Hematopoietic multipotent progenitor cell treated with erythropoietin and hydrocortisone succinate and interleukin-3 and kit ligand, for 15 days (in vitro differentiated cells): ENCODE measurements at regions not wholly inside any gene's neighbourhood (a gene's known extent, or its start where the extent isn't known, plus 50 kb on each side); places are given as distances from the start of the nearest gene placed in this dataset.
"Not testable (repeated sequence)": the region's sequence is repeated elsewhere in the genome, so short reads cannot be mapped to it uniquely, and the experiment has no call there.

Experiments
- DNase-seq: peaks from one replicate; pipeline ENCODE4 v3.0.0-alpha.2; 2015; ENCODE audit warnings: low spot score

DNA sequence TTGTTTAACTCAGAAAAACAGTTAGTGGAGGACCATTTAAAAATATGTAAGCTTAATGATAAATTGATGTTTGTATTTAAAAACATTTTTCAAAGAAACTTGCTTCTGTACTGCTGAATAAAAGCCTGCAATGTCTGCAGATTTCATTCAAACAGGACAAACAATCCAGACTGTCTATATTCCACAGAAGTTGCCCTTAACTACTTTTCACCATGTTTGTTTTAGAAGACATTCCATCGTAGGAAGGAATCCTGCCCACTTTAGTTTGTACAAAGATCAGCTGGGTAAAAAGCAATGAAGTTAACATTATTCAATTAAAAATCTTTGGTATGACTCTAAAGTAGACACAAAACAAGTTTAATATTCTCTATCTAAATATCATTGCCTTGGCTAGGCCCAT lies 195.7 kb upstream of the CCNH start:
- DNase-seq: no peak

DNA sequence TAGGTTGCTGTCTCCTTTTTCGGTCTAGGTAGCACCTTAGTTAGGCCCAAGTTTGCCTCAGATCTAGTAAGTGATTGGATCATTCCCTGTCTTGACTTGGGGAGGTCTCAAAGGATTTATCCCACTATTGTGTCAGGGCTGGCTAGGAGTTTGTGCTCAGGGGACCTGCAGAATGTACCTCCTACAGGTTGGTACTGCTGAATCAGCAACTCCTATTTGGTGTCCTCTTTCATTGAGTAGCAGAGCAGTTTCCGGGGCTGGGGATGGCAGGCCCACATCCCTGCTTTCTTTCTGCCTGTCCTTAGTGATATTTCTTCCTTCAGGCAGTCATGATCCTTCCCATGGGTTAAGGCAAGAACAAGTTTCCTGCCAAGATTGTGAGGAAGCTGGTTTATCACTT lies 192.9 kb upstream of the CCNH start:
- no peak for DNase-seq

- no peak for DNase-seq
These were observed 187.0 kb upstream of the CCNH start for GRCh38 chr5:87599778-87600177.

DNA sequence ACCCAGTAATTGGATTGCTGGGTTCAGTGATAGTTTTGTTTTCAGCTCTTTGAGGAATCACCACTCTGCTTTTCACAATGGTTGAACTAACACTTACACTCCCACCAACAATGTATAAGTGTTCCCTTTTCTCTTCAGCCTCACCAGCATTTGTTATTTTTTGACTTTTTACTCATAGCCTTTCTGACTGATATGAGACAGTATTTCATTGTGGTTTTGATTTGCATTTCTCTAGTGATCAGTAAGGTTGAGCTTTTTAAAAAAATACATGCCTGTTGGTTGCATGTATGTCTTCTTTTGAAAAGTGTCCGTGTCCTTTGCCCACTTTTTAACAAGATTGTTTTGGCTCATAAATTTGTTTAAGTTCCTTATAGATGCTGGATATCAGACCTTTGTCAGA lies 185.7 kb upstream of the CCNH start:
- no peak for DNase-seq

GRCh38 chr5:87594566-87594965 lies 181.8 kb upstream of the CCNH start:
- DNase-seq: no peak

DNA sequence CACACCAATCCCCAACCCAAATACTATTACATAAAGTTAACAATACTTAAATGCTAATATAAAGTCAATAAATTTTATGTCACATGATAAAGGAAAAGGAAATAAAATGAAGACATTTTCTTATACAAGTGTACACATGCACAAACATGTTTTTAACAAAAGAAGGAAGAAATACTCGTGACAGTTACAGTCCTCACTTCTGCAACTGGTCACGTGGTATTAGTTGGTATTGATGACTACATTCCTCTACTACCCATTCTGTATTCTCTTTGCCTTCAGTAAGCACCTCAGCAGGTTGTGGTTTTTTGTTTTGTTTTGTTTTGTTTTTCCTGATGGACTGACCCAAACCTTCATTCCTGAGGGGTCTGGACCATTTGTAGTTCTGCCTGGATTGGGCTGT lies 176.9 kb upstream of the CCNH start:
- no peak for DNase-seq

GRCh38 chr5:87588316-87588715 lies 175.6 kb upstream of the CCNH start:
- no peak for DNase-seq

- DNase-seq: not testable (repeated sequence)
These were observed 171.0 kb upstream of the CCNH start for GRCh38 chr5:87583704-87584103.

GRCh38 chr5:87582149-87582548 lies 169.4 kb upstream of the CCNH start:
- DNase-seq: no peak

DNA sequence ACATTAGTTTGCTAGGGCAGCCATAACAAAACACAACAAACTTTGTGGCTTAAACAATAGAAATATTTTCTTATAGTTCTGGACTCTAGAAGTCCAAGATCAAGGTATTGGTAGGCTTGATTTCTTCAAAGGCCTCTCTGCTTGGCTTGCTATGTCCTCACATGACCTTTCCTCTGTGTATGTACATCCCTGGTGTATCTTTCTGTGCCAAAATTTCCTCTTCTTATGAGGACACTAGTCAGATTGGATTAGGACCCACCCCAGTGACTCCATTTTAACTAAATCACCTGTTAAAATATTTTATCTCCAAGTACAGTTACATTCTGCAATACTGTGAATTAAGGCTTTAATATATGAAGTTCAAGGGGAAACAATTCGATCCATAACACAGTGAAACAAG lies 168.9 kb upstream of the CCNH start:
- no peak for DNase-seq

DNA sequence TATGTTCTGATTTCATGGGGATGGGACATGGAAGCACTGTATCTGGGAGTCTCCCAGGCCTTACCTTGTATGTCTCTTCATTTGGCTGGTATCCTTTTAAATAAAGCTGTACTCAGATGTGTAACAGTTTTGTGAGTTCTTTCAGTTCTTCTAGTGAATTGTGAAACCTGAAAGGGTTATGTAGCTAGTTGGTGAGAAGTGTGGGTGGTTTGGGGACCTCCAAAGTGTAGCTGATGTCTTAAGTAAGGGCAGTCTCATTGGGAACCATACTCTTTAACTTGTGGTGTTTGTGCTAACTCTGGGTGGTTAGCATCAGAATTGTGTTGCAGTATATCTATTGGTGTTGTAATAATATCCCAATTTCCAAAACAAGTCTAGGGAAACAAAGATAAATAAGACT lies 166.9 kb upstream of the CCNH start:
- DNase-seq: no peak

DNA sequence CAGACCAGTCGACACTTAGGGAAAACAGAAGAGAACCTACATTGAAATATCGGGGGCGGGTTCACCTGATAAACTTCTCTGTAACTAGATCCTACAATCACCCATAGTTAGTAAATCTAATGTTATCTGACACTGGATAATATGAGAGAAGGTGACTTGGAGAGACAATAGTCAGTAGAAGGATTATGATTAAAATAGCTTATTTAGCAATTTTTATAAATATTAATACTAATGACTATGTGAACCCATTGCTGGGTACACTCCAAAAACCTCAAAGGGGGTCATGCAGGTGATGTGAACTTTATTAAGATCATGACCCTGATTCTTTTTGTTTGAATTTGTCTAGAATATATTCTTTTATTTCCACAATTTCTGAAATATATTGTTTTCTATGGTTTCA lies 164.1 kb upstream of the CCNH start:
- no peak for DNase-seq

DNA sequence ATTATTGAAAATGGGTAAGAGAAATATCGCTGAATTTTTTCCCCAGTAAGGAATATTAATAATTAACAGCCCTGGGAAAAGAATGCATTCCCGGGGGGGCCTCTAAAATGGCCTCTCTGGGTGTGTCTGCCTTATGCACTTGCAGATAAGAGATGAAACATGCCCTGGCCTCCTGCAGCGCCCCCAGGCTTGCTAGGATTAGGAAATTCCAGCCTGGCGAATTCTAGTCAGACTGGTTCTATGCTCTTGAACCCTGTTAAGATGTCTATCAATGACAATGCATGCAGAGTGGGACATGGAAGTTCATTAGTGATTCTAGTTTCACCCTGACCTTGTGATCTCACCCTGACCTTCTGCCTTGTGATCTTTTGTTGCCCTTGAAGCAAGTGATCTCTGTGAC lies 163.6 kb upstream of the CCNH start:
- not testable (repeated sequence) for DNase-seq

- DNase-seq: no peak
These were observed 161.4 kb upstream of the CCNH start for GRCh38 chr5:87574106-87574505.

GRCh38 chr5:87572611-87573010 lies 159.9 kb upstream of the CCNH start:
- DNase-seq: no peak

DNA sequence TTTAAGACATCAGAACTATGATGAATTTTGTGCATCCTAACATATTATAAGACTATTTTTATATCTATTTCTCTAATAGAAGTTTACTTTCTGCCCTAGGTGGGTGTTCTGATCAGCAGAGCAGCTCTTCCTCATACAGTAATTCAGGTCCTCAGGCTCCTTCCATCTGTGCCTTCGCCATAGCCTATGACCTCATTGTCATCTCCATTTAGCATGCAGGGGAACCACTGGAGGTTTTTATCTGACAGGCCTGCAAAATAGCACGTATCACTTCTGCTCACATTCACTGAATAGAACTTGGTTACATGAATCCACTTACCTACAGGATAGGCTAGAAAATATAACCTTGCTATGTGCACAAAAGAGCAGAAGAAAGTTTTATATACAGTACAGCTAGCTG lies 159.4 kb upstream of the CCNH start:
- DNase-seq: no peak

GRCh38 chr5:87570366-87570765 lies 157.6 kb upstream of the CCNH start:
- no peak for DNase-seq

GRCh38 chr5:87562068-87562467 lies 149.3 kb upstream of the CCNH start:
- no peak for DNase-seq

GRCh38 chr5:87560528-87560927 lies 147.8 kb upstream of the CCNH start:
- no peak for DNase-seq

- no peak for DNase-seq
These were observed 139.2 kb upstream of the CCNH start for GRCh38 chr5:87551911-87552310.

GRCh38 chr5:87541676-87542075 lies 128.9 kb upstream of the CCNH start:
- no peak for DNase-seq

GRCh38 chr5:87541033-87541432 lies 128.3 kb upstream of the CCNH start:
- DNase-seq: no peak

DNA sequence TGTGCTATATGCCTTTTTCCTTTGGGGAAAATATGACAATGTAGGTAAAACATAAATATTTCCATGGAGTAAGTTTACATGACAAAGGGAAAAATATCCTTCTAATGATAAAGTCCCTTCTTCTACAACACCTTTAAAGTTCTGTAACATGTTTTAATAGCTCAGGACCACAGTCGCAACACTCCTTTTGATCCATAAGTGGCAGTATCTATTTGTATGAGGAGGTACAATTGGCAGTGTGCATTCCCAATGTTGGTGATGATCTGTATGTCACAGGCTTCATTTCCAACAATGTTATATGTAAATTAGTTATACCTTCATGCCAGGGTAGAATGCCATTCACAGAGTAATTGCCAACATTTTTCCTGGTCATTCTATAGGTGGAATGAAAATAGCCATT lies 127.1 kb upstream of the CCNH start:
- no peak for DNase-seq

GRCh38 chr5:87536365-87536764 lies 123.6 kb upstream of the CCNH start:
- DNase-seq: no peak

DNA sequence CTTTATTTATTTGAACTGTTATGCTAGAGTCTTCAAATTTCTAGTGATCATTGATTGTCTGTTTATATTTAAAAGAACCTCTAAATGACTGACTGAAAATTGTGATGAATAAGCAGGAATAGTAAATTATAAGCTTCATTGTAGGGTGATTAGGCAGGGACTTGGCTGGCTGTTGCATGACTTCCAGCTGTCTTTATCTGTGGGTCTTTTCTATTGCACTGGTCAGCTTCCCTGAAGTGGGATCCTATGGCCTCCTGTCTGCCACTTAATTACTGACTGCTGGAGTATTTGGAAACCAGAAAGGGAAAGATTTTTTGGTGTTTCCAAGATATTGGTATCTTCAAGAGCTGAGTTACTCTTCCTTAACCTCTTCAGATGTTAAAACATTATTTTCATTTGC lies 123.0 kb upstream of the CCNH start:
- no peak for DNase-seq
